ENCODE measurements at regions not wholly inside any gene's neighbourhood (a gene's known extent, or its start where the extent isn't known, plus 50 kb on each side); places are given as distances from the start of the nearest gene placed in this dataset.

- TF ChIP-seq PRDM15 (CRISPR knock-in tag; IDR thresholded peaks at IDR 0.05): no peak
Measured at GRCh38 chr14:82124511-82124910, 590.9 kb upstream of the SEL1L start (continued).

- ATAC-seq: no peak
- Mint-ChIP-seq H3K9me3 (peaks cover 4% of the 10 kb centered on the region), H3K4me1 (peaks cover 8% of the 10 kb centered on the region), H3K27ac (no peak overlapping the region), H3K36me3 (no peaks in the 10 kb centered on the region), H3K27me3 (ENCODE audit: low read depth) (no peaks in the 10 kb centered on the region), H3K4me3 (no peak overlapping the region)
- POLR2A ChIA-PET: no interaction called here
- TF ChIP-seq NFE2L1 (CRISPR knock-in tag; IDR thresholded peaks at IDR 0.05): no peak
- TF ChIP-seq ZNF232 (CRISPR knock-in tag; IDR thresholded peaks at IDR 0.05): no peak
- TF ChIP-seq TEAD4 (CRISPR knock-in tag; IDR thresholded peaks at IDR 0.05): no peak
- TF ChIP-seq GRHL2 (CRISPR knock-in tag; IDR thresholded peaks at IDR 0.05; ENCODE audit: insufficient replicate concordance, severe bottlenecking): no peak
- no peak for TF ChIP-seq ATF6 (CRISPR knock-in tag; IDR thresholded peaks at IDR 0.05)
- no peak for TF ChIP-seq MYBL2 (CRISPR knock-in tag; IDR thresholded peaks at IDR 0.05)
- TF ChIP-seq CREM (CRISPR knock-in tag; IDR thresholded peaks at IDR 0.05): no peak
- TF ChIP-seq TEAD1 (CRISPR knock-in tag; IDR thresholded peaks at IDR 0.05): no peak
- no peak for TF ChIP-seq ETV6 (CRISPR knock-in tag; IDR thresholded peaks at IDR 0.05)
- no peak for TF ChIP-seq FOXP1 (CRISPR knock-in tag; IDR thresholded peaks at IDR 0.05; ENCODE audit: borderline replicate concordance)
- TF ChIP-seq ZNF281 (CRISPR knock-in tag; IDR thresholded peaks at IDR 0.05): no peak
- TF ChIP-seq ZNF671 (CRISPR knock-in tag; IDR thresholded peaks at IDR 0.05): no peak
- no peak for TF ChIP-seq MXD4 (CRISPR knock-in tag; IDR thresholded peaks at IDR 0.05; ENCODE audit: borderline replicate concordance)
- no peak for TF ChIP-seq HMGXB4 (CRISPR knock-in tag; IDR thresholded peaks at IDR 0.05)
- CTCF ChIA-PET: no interaction called here
- no peak for DNase-seq (ENCODE audit: low spot score)
Measured at GRCh38 chr14:82126006-82126405, 592.4 kb upstream of the SEL1L start.

- no peak overlapping the region for H3K4me3 Mint-ChIP-seq
Measured at GRCh38 chr14:82134411-82134810, 600.8 kb upstream of the SEL1L start.

More at GRCh38 chr14:82134411-82134810, 600.8 kb upstream of the SEL1L start:
- no peaks in the 10 kb centered on the region for H3K36me3 Mint-ChIP-seq
- no peaks in the 10 kb centered on the region for H3K4me1 Mint-ChIP-seq
- no peak overlapping the region for H3K27ac Mint-ChIP-seq
- TF ChIP-seq ATF3 (CRISPR knock-in tag; conservative IDR thresholded peaks at IDR 0.05) (no peak), MLX (CRISPR knock-in tag; IDR thresholded peaks at IDR 0.05) (no peak), PRDM15 (CRISPR knock-in tag; IDR thresholded peaks at IDR 0.05) (no peak), NFYB (CRISPR knock-in tag; conservative IDR thresholded peaks at IDR 0.05; ENCODE audit: low read depth) (no peak), ZNF232 (CRISPR knock-in tag; IDR thresholded peaks at IDR 0.05) (no peak)
- peaks cover 8% of the 10 kb centered on the region; the same call in 1 of the 2 replicates for H3K9me3 Mint-ChIP-seq
- ATAC-seq (no peak), DNase-seq (ENCODE audit: low spot score) (no peak)
- ChIA-PET CTCF (no interaction called here), POLR2A (no interaction called here)
- H3K27me3 Mint-ChIP-seq (ENCODE audit: low read depth): no peaks in the 10 kb centered on the region

Measured in WTC11 (cell line).